WTC11 (cell line): ENCODE measurements at regions not wholly inside any gene's neighbourhood (a gene's known extent, or its start where the extent isn't known, plus 50 kb on each side); places are given as distances from the start of the nearest gene placed in this dataset.

Experiments
- ATAC-seq: fragments of 200-7000 bp; cut with Tn5 transposase; 2 replicates; pipeline ENCODE4 v1.10.0; 2021; ENCODE audit warnings: mild to moderate bottlenecking, moderate library complexity
- CTCF ChIA-PET: fragments of 300-600 bp; sonication (Branson Sonifier 250); formaldehyde crosslinking; loops from one replicate; lab custom pipeline; 2021; ENCODE audit warnings: antibody characterized with exemption; lab: Charles Lee
- POLR2A ChIA-PET: fragments of 350-600 bp; sonication (Branson Sonifier 250); formaldehyde crosslinking; loops from one replicate; lab custom pipeline; 2021; ENCODE audit warnings: antibody characterized with exemption; lab: Charles Lee
- DNase-seq: peaks from one replicate; pipeline ENCODE4 v3.0.0; 2021; ENCODE audit warnings: low spot score
- H3K27ac Mint-ChIP-seq: 2 replicates; pipeline ENCODE4 v1.8.0; 2021; ENCODE audit warnings: mixed read lengths
- H3K27me3 Mint-ChIP-seq: 2 replicates; pipeline ENCODE4 v1.8.0; 2021; ENCODE audit warnings: low read depth, mild to moderate bottlenecking, moderate library complexity, mixed read lengths
- H3K36me3 Mint-ChIP-seq: 2 replicates; pipeline ENCODE4 v1.8.0; 2021; ENCODE audit warnings: mixed read lengths
- H3K4me1 Mint-ChIP-seq: 2 replicates; pipeline ENCODE4 v1.8.0; 2022; ENCODE audit warnings: mixed read lengths
- H3K4me3 Mint-ChIP-seq: 2 replicates; pipeline ENCODE4 v1.8.0; 2021; ENCODE audit warnings: mild to moderate bottlenecking, moderate library complexity, mixed read lengths
- H3K9me3 Mint-ChIP-seq: 2 replicates; pipeline ENCODE4 v1.8.0; 2021; ENCODE audit warnings: mixed read lengths
- ATF1 ChIP-seq: sonication (generic); formaldehyde crosslinking; IDR thresholded peaks from 2 replicates; pipeline ENCODE4 v1.8.1; 2023; ENCODE audit warnings: mild to moderate bottlenecking, moderate library complexity, missing genetic modification reagents
- FOXJ3 ChIP-seq: sonication (generic); formaldehyde crosslinking; IDR thresholded peaks from 2 replicates; pipeline ENCODE4 v1.9.0; 2021; ENCODE audit warnings: missing genetic modification reagents, mild to moderate bottlenecking, borderline replicate concordance
- HMGA2 ChIP-seq: fragments of 250-450 bp; sonication (Bioruptor Pico); IDR thresholded peaks from 2 replicates; pipeline ENCODE4 v1.4.0; 2021; ENCODE audit warnings: mild to moderate bottlenecking, moderate library complexity
- IRF2 ChIP-seq: sonication (generic); formaldehyde crosslinking; IDR thresholded peaks from 2 replicates; pipeline ENCODE4 v1.8.0; 2022; ENCODE audit warnings: low read depth, missing genetic modification reagents, borderline replicate concordance
- MXD4 ChIP-seq: fragments of 250-450 bp; sonication (Bioruptor Pico); IDR thresholded peaks from 2 replicates; pipeline ENCODE4 v1.8.0; 2021; ENCODE audit warnings: mild to moderate bottlenecking, moderate library complexity, borderline replicate concordance
- RORB ChIP-seq: fragments of 250-450 bp; sonication (Bioruptor Pico); IDR thresholded peaks from 2 replicates; pipeline ENCODE4 v1.9.0; 2021; ENCODE audit warnings: mild to moderate bottlenecking
- TEAD4 ChIP-seq: sonication (generic); formaldehyde crosslinking; IDR thresholded peaks from 2 replicates; pipeline ENCODE4 v1.8.0; 2022; ENCODE audit warnings: mild to moderate bottlenecking, missing genetic modification reagents
- ZNF121 ChIP-seq: sonication (generic); formaldehyde crosslinking; IDR thresholded peaks from 2 replicates; pipeline ENCODE4 v1.8.0; 2023; ENCODE audit warnings: missing genetic modification reagents
- ZNF138 ChIP-seq: sonication (generic); formaldehyde crosslinking; conservative IDR thresholded peaks from 2 replicates; pipeline ENCODE4 v1.8.1; 2022; ENCODE audit warnings: mild to moderate bottlenecking, moderate library complexity, missing genetic modification reagents
- ZNF219 ChIP-seq: sonication (generic); formaldehyde crosslinking; IDR thresholded peaks from 2 replicates; pipeline ENCODE4 v1.8.0; 2023; ENCODE audit warnings: missing genetic modification reagents, mild to moderate bottlenecking, borderline replicate concordance
- ZNF671 ChIP-seq: fragments of 250-450 bp; sonication (Bioruptor Pico); IDR thresholded peaks from 2 replicates; pipeline ENCODE4 v1.8.0; 2021; ENCODE audit warnings: mild to moderate bottlenecking
- TF ChIP-seq, protein P1 (sequence below): sonication (generic); formaldehyde crosslinking; IDR thresholded peaks from 2 replicates; pipeline ENCODE4 v1.8.0; 2023; ENCODE audit warnings: missing genetic modification reagents, mild to moderate bottlenecking, borderline replicate concordance
- TF ChIP-seq, protein P2 (sequence below): sonication (generic); formaldehyde crosslinking; IDR thresholded peaks from 2 replicates; pipeline ENCODE4 v1.8.1; 2022; ENCODE audit warnings: mild to moderate bottlenecking, missing genetic modification reagents, moderate library complexity, borderline replicate concordance
- TF ChIP-seq, protein P3 (sequence below): sonication (generic); formaldehyde crosslinking; IDR thresholded peaks from 2 replicates; pipeline ENCODE4 v1.8.1; 2023; ENCODE audit warnings: mild to moderate bottlenecking, missing genetic modification reagents, moderate library complexity
- TF ChIP-seq, protein P4 (sequence below): sonication (generic); formaldehyde crosslinking; IDR thresholded peaks from 2 replicates; pipeline ENCODE4 v1.8.1; 2022; ENCODE audit warnings: low read depth, mild to moderate bottlenecking, moderate library complexity, missing genetic modification reagents, borderline replicate concordance

- CTCF ChIA-PET, result interaction anchor here (0.7 to 2.5 kb wide), 6 partner anchors 9 to 80 kb away, joined by 4 to 37 read pairs (median 4); no protein-coding TSS in a partner anchor
- DNase-seq, result no peak
- peaks cover 12% of the 10 kb centered on the region for H3K4me1 Mint-ChIP-seq
Observed at GRCh38 chr1:30354410-30354809, 369.0 kb downstream of the MATN1 start.

GRCh38 chr1:30353637-30354036 is 369.7 kb downstream of the MATN1 start:
- no peaks in the 10 kb centered on the region for H3K27me3 Mint-ChIP-seq
- no peak overlapping the region for H3K4me3 Mint-ChIP-seq
- TF ChIP-seq ZNF219, result no peak
- TF ChIP-seq MXD4 (CRISPR knock-in tag), result no peak
- TF ChIP-seq HMGA2 (CRISPR knock-in tag), result no peak
- TF ChIP-seq, protein P1, sequence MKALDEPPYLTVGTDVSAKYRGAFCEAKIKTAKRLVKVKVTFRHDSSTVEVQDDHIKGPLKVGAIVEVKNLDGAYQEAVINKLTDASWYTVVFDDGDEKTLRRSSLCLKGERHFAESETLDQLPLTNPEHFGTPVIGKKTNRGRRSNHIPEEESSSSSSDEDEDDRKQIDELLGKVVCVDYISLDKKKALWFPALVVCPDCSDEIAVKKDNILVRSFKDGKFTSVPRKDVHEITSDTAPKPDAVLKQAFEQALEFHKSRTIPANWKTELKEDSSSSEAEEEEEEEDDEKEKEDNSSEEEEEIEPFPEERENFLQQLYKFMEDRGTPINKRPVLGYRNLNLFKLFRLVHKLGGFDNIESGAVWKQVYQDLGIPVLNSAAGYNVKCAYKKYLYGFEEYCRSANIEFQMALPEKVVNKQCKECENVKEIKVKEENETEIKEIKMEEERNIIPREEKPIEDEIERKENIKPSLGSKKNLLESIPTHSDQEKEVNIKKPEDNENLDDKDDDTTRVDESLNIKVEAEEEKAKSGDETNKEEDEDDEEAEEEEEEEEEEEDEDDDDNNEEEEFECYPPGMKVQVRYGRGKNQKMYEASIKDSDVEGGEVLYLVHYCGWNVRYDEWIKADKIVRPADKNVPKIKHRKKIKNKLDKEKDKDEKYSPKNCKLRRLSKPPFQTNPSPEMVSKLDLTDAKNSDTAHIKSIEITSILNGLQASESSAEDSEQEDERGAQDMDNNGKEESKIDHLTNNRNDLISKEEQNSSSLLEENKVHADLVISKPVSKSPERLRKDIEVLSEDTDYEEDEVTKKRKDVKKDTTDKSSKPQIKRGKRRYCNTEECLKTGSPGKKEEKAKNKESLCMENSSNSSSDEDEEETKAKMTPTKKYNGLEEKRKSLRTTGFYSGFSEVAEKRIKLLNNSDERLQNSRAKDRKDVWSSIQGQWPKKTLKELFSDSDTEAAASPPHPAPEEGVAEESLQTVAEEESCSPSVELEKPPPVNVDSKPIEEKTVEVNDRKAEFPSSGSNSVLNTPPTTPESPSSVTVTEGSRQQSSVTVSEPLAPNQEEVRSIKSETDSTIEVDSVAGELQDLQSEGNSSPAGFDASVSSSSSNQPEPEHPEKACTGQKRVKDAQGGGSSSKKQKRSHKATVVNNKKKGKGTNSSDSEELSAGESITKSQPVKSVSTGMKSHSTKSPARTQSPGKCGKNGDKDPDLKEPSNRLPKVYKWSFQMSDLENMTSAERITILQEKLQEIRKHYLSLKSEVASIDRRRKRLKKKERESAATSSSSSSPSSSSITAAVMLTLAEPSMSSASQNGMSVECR (CRISPR knock-in tag), result no peak
- TF ChIP-seq FOXJ3, result no peak
- no peaks in the 10 kb centered on the region for H3K36me3 Mint-ChIP-seq
- H3K4me1 Mint-ChIP-seq, result peaks cover 7% of the 10 kb centered on the region
- H3K27ac Mint-ChIP-seq, result no peak overlapping the region
- CTCF ChIA-PET, result interaction anchor here (0.5 to 2.5 kb wide), 9 partner anchors 9 to 666 kb away, joined by 3 to 37 read pairs (median 4); no protein-coding TSS in a partner anchor
- peaks cover 5% of the 10 kb centered on the region for H3K9me3 Mint-ChIP-seq
- POLR2A ChIA-PET, result no interaction called here
- ATAC-seq (peak; percentile 91), DNase-seq (no peak)

More at GRCh38 chr1:30354410-30354809, 369.0 kb downstream of the MATN1 start:
- TF ChIP-seq TEAD4 (CRISPR knock-in tag) (no peak), IRF2 (CRISPR knock-in tag) (no peak), RORB (CRISPR knock-in tag) (no peak)
- no peaks in the 10 kb centered on the region for H3K9me3 Mint-ChIP-seq
- H3K36me3 Mint-ChIP-seq, result no peaks in the 10 kb centered on the region
- POLR2A ChIA-PET, result no interaction called here
- no peak for ATAC-seq
- no peak overlapping the region for H3K27ac Mint-ChIP-seq
- H3K4me3 Mint-ChIP-seq, result no peak overlapping the region
- H3K27me3 Mint-ChIP-seq, result no peaks in the 10 kb centered on the region; the same call in 1 of the 2 replicates

- POLR2A ChIA-PET, result no interaction called here
- DNase-seq (no peak), ATAC-seq (no peak)
- Mint-ChIP-seq H3K4me1 (peaks cover 9% of the 10 kb centered on the region), H3K27me3 (no peaks in the 10 kb centered on the region), H3K9me3 (peaks cover 25% of the 10 kb centered on the region), H3K36me3 (no peaks in the 10 kb centered on the region), H3K4me3 (no peak overlapping the region), H3K27ac (no peak overlapping the region)
- TF ChIP-seq ZNF121 (CRISPR knock-in tag) (no peak), ZNF138 (CRISPR knock-in tag) (no peak), ZNF671 (CRISPR knock-in tag) (no peak), ATF1 (CRISPR knock-in tag) (no peak)
- TF ChIP-seq, protein P2, sequence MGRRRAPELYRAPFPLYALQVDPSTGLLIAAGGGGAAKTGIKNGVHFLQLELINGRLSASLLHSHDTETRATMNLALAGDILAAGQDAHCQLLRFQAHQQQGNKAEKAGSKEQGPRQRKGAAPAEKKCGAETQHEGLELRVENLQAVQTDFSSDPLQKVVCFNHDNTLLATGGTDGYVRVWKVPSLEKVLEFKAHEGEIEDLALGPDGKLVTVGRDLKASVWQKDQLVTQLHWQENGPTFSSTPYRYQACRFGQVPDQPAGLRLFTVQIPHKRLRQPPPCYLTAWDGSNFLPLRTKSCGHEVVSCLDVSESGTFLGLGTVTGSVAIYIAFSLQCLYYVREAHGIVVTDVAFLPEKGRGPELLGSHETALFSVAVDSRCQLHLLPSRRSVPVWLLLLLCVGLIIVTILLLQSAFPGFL (CRISPR knock-in tag), result no peak
- TF ChIP-seq, protein P3, sequence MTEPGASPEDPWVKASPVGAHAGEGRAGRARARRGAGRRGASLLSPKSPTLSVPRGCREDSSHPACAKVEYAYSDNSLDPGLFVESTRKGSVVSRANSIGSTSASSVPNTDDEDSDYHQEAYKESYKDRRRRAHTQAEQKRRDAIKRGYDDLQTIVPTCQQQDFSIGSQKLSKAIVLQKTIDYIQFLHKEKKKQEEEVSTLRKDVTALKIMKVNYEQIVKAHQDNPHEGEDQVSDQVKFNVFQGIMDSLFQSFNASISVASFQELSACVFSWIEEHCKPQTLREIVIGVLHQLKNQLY, result no peak
- TF ChIP-seq, protein P4, sequence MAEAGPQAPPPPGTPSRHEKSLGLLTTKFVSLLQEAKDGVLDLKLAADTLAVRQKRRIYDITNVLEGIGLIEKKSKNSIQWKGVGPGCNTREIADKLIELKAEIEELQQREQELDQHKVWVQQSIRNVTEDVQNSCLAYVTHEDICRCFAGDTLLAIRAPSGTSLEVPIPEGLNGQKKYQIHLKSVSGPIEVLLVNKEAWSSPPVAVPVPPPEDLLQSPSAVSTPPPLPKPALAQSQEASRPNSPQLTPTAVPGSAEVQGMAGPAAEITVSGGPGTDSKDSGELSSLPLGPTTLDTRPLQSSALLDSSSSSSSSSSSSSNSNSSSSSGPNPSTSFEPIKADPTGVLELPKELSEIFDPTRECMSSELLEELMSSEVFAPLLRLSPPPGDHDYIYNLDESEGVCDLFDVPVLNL, result no peak
- CTCF ChIA-PET, result interaction anchor here (2.7 kb wide), 1 partner anchor 32 kb away, joined by 13 read pairs; no protein-coding TSS in a partner anchor
Observed at GRCh38 chr1:30348147-30348546, 375.2 kb downstream of the MATN1 start.
